ENCODE measurements at regions not wholly inside any gene's neighbourhood (a gene's known extent, or its start where the extent isn't known, plus 50 kb on each side); places are given as distances from the start of the nearest gene placed in this dataset.

- intact Hi-C loops (cut with DNase I) = loop anchor here (2.0 kb wide), 2 partner anchors 57 to 59 kb away; partner anchors contain the start of gene WDR1
- TF ChIP-seq POLR2AphosphoS5 (IDR thresholded peaks at IDR 0.05) (peak; percentile 74), POLR2A (IDR thresholded peaks at IDR 0.05) (no peak)
- no peak overlapping the region for H3K4me3 ChIP-seq
- no peaks in the 10 kb centered on the region for H3K27me3 ChIP-seq (replicated peaks; ENCODE audit: insufficient read depth)
- WGBS = 33% methylated on average over 10 of the region's 10 CpGs
- peaks cover 8% of the 10 kb centered on the region for H3K4me1 ChIP-seq (replicated peaks)
- H3K36me3 ChIP-seq = no peaks in the 10 kb centered on the region
- no peaks in the 10 kb centered on the region for H3K9me3 ChIP-seq
- peak overlapping the region; percentile 57 to 63 for H3K27ac ChIP-seq
- peak; percentile 81 for DNase-seq (ENCODE audit: low spot score)
Measured at GRCh38 chr4:10173754-10174749, 57.5 kb upstream of the WDR1 start.

GRCh38 chr4:10173037-10173753 is 56.6 kb upstream of the WDR1 start:
- DNase-seq (ENCODE audit: low spot score) = peak; percentile 52
- WGBS = 9% methylated on average over 9 of the region's 9 CpGs
- Histone ChIP-seq H3K27me3 (replicated peaks; ENCODE audit: insufficient read depth) (no peaks in the 10 kb centered on the region), H3K4me1 (replicated peaks) (peaks cover 8% of the 10 kb centered on the region), H3K9me3 (no peaks in the 10 kb centered on the region), H3K36me3 (no peaks in the 10 kb centered on the region), H3K27ac (peak overlapping the region; percentile 57 to 63), H3K4me3 (no peak overlapping the region)
- TF ChIP-seq POLR2A (IDR thresholded peaks at IDR 0.05) (no peak), CTCF (IDR thresholded peaks at IDR 0.05) (peak in 1 of 4 experiments; percentile 25), POLR2AphosphoS5 (IDR thresholded peaks at IDR 0.05) (peak; percentile 30)
- intact Hi-C loops (cut with DNase I) = loop anchor here (2.0 kb wide), 1 partner anchor 60 kb away; no protein-coding TSS in a partner anchor

- Histone ChIP-seq H3K4me1 (replicated peaks) (peaks cover 8% of the 10 kb centered on the region), H3K36me3 (no peaks in the 10 kb centered on the region), H3K27ac (peak overlapping the region in 1 of 2 donors; percentile 57), H3K9me3 (no peaks in the 10 kb centered on the region), H3K27me3 (replicated peaks; ENCODE audit: insufficient read depth) (no peaks in the 10 kb centered on the region), H3K4me3 (no peak overlapping the region)
- TF ChIP-seq CTCF (IDR thresholded peaks at IDR 0.05) (no peak), POLR2A (IDR thresholded peaks at IDR 0.05) (no peak), POLR2AphosphoS5 (IDR thresholded peaks at IDR 0.05) (no peak)
- DNase-seq (ENCODE audit: low spot score) = peak; percentile 11
- intact Hi-C loops (cut with DNase I) = loop anchor here (2.0 kb wide), 1 partner anchor 60 kb away; no protein-coding TSS in a partner anchor
- 19% methylated on average over 12 of the region's 12 CpGs for WGBS
Measured at GRCh38 chr4:10172278-10172921, 55.8 kb upstream of the WDR1 start.

- no peak overlapping the region for H3K4me3 ChIP-seq
- no peaks in the 10 kb centered on the region for H3K36me3 ChIP-seq
- no peaks in the 10 kb centered on the region for H3K27me3 ChIP-seq (replicated peaks; ENCODE audit: insufficient read depth)
- intact Hi-C loops (cut with DNase I) = no loop called here
- 88% methylated on average over 3 of the region's 3 CpGs for WGBS
- H3K4me1 ChIP-seq (replicated peaks) = peaks cover 8% of the 10 kb centered on the region
- H3K9me3 ChIP-seq = no peaks in the 10 kb centered on the region
- DNase-seq (ENCODE audit: low spot score) = no peak
- H3K27ac ChIP-seq = no peak overlapping the region
- no peak for TF ChIP-seq POLR2A (IDR thresholded peaks at IDR 0.05)
Measured at GRCh38 chr4:10171055-10171454, 54.5 kb upstream of the WDR1 start.

GRCh38 chr4:10169839-10170387 is 53.3 kb upstream of the WDR1 start:
- H3K9me3 ChIP-seq = no peaks in the 10 kb centered on the region
- DNase-seq (ENCODE audit: low spot score) = no peak
- 97% methylated on average over 10 of the region's 10 CpGs for WGBS
- TF ChIP-seq POLR2A (IDR thresholded peaks at IDR 0.05) (no peak), POLR2AphosphoS5 (IDR thresholded peaks at IDR 0.05) (no peak)
- H3K4me1 ChIP-seq (replicated peaks) = peaks cover 8% of the 10 kb centered on the region
- intact Hi-C loops (cut with DNase I) = loop anchor here (5.0 kb wide), 1 partner anchor 367 kb away; no protein-coding TSS in a partner anchor
- no peaks in the 10 kb centered on the region for H3K36me3 ChIP-seq
- H3K4me3 ChIP-seq = no peak overlapping the region
- no peaks in the 10 kb centered on the region for H3K27me3 ChIP-seq (replicated peaks; ENCODE audit: insufficient read depth)
- no peak overlapping the region for H3K27ac ChIP-seq

Data from prostate gland (tissue), 2 donors.